ENCODE measurements at regions not wholly inside any gene's neighbourhood (a gene's known extent, or its start where the extent isn't known, plus 50 kb on each side); places are given as distances from the start of the nearest gene placed in this dataset.

- TF ChIP-seq CTCF (IDR thresholded peaks at IDR 0.05) = peak; percentile 83
These were observed 208.8 kb downstream of the RNF144B start for GRCh38 chr6:18595774-18596530.

- 0 out of 2 replicates have a peak, but pooled peaks have one; percentile 5 for TF ChIP-seq CTCF (IDR thresholded peaks at IDR 0.05)
These were observed 209.3 kb downstream of the RNF144B start for GRCh38 chr6:18596531-18596835.

GRCh38 chr6:18598551-18599264 lies 211.6 kb downstream of the RNF144B start:
- TF ChIP-seq CTCF (IDR thresholded peaks at IDR 0.05) = no peak

GRCh38 chr6:18600255-18600654 lies 213.1 kb downstream of the RNF144B start:
- TF ChIP-seq CTCF (IDR thresholded peaks at IDR 0.05) = no peak

- no peak for TF ChIP-seq CTCF (IDR thresholded peaks at IDR 0.05)
These were observed 214.4 kb downstream of the RNF144B start for GRCh38 chr6:18601516-18602020.

GRCh38 chr6:18602931-18603330 lies 215.8 kb downstream of the RNF144B start:
- no peak for TF ChIP-seq CTCF (IDR thresholded peaks at IDR 0.05)

- no peak for TF ChIP-seq CTCF (IDR thresholded peaks at IDR 0.05)
These were observed 216.2 kb downstream of the RNF144B start for GRCh38 chr6:18603361-18603760.
